ENCODE measurements at regions not wholly inside any gene's neighbourhood (a gene's known extent, or its start where the extent isn't known, plus 50 kb on each side); places are given as distances from the start of the nearest gene placed in this dataset.

- TF ChIP-seq CTCF (IDR thresholded peaks at IDR 0.05) = no peak
- no peak for TF ChIP-seq POLR2AphosphoS5 (IDR thresholded peaks at IDR 0.05)
Observed at GRCh38 chr5:153400931-153401330, 89.5 kb upstream of the GRIA1 start.

All from sigmoid colon (tissue), 4 donors.